ENCODE measurements at regions not wholly inside any gene's neighbourhood (a gene's known extent, or its start where the extent isn't known, plus 50 kb on each side); places are given as distances from the start of the nearest gene placed in this dataset.
"Not testable (repeated sequence)": the region's sequence is repeated elsewhere in the genome, so short reads cannot be mapped to it uniquely, and the experiment has no call there.

DNA sequence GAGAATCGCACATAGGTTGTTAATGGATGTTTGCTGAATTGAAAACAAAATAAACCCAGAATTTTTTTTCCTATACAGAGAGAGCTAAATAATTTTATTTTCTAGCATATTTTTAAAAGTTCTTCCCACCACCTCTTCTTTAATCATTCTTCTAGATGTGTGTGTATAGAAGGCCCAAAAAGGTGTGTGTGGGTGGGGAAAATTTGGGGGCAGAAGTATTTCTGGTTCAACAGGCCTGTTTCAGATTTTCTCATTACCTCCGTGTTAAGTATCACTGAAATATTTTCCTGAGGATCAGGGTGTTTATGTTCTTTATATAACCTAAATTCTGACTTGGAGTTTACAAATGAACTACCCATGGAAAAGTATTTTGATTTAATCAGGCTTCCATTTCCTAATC is 144.2 kb upstream of the ZNF804B start:
- no peak for DNase-seq (ENCODE audit: low read depth in 2 of 2)

DNA sequence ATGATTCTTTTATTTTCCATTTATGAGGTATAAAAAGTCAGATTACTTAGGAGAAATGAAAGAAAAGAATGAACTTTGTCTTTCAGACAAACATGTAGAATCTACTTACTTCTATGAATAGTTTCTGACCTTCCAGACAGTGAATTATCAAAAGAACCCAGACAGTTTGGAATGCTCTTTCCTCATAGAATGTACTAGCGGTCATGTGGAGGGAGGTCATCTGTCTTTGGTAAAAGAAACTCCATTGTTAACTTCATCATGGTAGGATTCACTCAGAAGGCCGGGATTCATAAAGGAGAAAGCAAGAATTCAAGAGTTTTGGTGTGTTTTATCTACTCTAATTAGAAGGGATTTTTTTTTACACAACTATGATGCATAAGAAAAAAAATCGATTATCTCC is 144.8 kb upstream of the ZNF804B start:
- DNase-seq (ENCODE audit: low read depth in 2 of 2): no peak

DNA sequence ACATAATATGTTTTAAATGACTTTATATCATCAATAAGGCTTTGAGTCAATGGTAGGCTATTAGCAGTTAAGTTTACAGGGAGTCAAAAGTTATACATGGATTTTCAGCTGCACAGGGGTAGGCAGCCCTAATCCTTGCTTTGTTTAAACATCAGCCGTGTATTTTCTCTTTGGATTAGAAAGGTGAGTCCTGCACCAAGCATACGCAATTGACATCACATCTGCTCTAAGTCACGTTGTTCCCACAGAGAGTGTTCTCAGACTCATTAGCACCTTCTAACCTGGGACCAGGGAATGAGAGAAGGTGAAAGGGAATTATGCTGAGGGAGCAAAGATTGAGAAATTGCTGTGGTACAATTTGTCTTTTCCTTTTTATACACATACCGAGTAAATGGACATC is 148.6 kb upstream of the ZNF804B start:
- no peak for DNase-seq (ENCODE audit: low read depth in 2 of 2)

DNA sequence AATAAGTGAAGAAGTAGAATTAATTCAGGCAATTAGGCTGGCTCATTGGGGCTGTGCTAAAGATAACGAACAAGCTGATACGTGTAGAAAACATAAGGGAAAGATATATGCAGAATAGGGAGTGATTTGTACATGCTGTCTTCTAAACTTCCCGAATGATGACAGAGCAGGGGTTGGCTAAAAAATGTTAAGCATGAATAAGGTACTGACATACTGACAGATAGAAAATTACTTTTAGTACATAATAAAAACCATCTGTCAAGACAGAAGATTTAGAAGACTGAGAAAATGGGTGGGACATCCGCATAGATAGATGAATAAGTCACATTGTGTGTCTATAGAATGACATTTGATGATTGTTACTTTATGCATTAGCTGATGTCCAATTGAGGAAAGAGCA is 158.8 kb upstream of the ZNF804B start:
- DNase-seq (ENCODE audit: low read depth in 2 of 2): no peak

GRCh38 chr7:88599528-88599927 is 160.0 kb upstream of the ZNF804B start:
- no peak for DNase-seq (ENCODE audit: low read depth in 2 of 2)

DNA sequence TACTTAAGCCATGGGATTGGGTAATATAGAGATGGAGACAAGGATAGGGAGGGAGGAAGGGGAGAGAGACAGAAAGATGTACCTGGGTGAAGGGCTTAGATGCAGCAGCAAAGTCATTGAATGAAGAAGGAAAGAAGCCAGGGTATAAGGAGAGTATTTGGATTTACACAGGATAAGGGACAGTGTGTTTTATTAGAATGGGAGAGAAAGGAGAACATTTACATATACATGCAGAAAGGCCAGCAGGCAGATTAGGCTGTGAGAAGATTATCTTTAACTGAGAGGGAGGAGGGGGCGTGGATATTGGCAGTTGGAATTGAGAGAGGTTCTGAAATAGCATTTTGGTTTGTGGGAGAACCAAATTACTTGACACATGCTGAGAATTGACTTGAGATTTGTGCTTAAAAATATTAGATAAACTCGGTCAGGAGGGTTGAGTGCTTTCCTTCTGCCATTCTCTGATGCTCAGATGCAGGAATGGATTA is 161.5 kb upstream of the ZNF804B start:
- no peak for DNase-seq (ENCODE audit: low read depth in 2 of 2)

DNA sequence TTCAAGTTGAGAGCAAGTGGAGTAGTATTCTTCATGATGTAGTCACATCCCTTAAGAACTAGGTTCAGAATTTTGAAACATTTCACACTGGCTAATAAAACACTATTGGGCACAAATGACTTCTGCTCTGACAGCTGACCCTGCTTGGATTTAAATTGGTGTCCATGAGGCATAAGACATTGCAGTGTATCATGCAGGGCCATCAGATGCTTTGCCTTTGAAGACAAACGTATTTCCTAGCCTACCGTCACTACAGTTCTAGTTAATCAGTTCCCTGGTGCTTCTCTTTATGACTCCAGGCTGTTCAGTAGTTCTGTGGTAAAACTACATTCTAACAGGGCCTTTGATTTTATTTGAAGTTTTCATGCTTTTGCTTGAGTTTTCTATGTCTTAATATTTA is 168.5 kb upstream of the ZNF804B start:
- DNase-seq (ENCODE audit: low read depth in 2 of 2): no peak

DNA sequence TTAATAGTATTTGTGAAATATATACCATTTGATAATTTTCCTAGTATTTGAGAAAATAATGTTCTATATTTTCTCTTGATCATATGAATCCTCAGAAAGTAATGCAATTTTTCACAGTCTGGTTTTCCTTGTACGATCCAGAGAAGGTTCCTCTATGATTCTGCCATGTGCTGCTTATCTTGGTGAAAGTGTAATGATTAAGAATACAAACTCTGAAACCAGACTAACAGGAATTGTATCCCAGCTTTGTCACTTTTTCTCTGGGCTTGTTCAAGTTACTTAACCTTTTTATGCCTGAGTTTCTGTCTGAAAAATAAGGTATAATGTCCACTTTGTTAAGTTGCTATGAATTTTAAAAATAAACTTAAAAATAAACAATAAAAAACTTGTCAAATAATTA is 169.6 kb upstream of the ZNF804B start:
- no peak for DNase-seq (ENCODE audit: low read depth in 2 of 2)

DNA sequence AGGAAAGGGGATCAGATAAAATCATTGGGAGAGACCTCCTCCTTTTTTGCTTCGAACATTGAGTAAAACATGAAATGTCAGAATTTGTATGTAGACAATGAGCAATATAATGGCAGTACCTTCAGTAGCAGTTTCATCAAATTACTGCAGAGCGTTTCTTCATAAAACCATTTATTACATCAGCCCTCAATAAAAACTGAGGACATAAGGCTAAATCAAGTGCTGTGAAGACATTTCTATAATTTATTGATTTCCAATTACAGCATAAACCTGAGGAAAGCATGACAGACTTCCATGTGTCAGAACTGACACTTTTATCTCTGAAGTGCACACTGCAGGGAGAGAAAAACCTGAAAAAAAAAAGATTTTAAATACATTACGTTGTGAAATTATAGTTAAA is 172.6 kb upstream of the ZNF804B start:
- DNase-seq (ENCODE audit: low read depth in 2 of 2): no peak

- no peak for DNase-seq (ENCODE audit: low read depth in 2 of 2)
Measured at GRCh38 chr7:88586219-88586618, 173.3 kb upstream of the ZNF804B start.

DNA sequence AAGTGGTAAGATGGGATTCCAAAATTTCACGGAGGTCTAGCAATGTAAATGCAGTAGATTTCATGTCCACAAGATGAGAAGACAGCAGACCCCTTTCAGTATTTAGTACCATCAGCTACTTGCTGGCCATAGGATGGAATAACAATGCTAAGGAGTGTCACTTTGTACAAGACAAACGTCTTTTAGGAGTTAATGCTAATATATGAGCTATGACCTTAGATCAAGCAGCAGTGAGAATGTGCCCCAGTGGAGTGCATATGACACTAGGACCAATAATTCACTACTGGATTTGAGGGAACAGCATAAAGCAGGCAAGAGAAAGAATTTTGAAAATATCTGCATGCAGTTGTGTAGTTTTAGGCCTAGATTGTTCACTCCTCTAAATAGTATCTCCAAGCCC is 182.8 kb upstream of the ZNF804B start:
- no peak for DNase-seq (ENCODE audit: low read depth in 2 of 2)

DNA sequence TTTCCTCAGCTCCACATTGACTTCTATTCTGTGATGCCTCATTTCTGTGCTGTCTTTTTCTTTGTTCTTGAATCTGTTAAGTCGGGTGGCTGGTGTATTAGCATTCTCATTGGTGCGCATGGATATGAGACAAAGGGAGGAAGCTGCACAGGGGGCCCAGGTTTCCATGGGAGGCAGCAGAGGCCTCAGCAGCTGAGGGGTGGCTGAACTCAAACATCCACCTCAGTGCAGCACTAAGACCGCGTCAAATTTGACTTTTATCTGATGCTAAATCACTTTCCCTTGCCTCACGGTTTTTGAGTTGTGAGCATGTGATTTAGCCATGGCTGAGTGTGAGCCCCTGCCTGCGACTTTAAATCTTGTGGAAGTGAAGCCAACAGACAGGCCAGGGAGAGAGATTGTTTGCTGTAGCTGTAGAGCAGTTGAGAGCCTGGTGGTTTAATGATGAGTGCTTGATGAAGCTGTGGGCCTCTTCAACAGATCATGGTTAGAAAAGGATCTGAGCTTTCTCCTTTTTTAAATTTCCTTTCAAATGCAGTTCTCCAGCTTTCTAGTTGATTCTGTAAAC is 193.3 kb upstream of the ZNF804B start:
- no peak for DNase-seq (ENCODE audit: low read depth in 2 of 2)

DNA sequence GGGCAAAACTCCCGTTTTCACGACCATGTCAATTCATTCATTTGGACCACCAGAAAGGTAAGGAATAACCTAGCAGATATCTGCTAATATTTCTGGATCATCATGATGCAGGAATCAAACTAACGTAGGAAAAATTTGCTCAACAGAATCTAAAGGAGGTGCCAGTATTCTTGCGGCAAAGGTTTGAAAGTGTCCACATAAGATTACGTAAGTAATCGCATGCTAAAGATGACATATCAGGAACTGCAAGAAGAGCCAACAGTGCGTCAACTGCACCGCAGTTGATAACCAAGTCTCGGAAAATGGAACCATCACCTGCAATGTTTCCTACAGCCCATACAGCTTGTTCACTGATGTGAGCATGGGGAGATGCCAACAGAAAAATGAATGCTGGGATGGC is 194.1 kb upstream of the ZNF804B start:
- DNase-seq (ENCODE audit: low read depth in 2 of 2): no peak

- not testable (repeated sequence) for DNase-seq (ENCODE audit: low read depth in 2 of 2)
Measured at GRCh38 chr7:88556441-88556840, 203.1 kb upstream of the ZNF804B start.

DNA sequence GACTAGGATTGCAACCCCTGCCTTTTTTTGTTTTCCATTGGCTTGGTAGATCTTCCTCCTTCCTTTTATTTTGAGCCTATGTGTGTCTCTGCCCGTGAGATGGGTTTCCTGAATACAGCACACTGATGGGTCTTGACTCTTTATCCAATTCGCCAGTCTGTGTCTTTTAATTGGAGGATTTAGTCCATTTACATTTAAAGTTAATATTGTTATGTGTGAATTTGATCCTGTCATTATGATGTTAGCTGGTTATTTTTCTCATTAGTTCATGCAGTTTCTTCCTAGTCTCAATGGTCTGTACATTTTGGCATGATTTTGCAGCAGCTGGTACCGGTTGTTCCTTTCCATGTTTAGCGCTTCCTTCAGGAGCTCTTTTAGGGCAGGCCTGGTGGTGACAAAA is 204.7 kb upstream of the ZNF804B start:
- DNase-seq (ENCODE audit: low read depth in 2 of 2): not testable (repeated sequence)

GRCh38 chr7:88548399-88548798 is 211.1 kb upstream of the ZNF804B start:
- DNase-seq (ENCODE audit: low read depth in 2 of 2): no peak

DNA sequence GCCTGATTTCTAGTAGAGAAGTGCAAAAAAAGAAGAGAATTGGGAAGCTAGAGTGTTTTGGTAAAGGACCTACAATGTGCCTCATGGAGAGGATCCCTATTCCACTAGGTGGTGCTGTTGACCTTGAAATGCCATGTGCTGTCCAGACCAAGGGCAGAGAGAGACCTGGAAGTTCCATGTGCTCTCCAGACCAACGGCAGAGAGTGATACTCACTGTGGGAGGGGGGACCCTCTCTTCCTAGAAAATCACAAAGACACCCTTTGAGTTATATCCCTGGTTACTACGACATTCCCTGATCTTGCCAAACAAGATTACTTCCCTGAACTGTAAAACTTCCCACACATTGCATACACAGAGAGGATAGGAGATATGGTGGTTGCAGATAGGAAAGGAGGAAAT is 212.7 kb upstream of the ZNF804B start:
- peak in 1 of 2 donors; percentile 4 for DNase-seq (ENCODE audit: low read depth in 2 of 2)

GRCh38 chr7:88545663-88546062 is 213.8 kb upstream of the ZNF804B start:
- DNase-seq (ENCODE audit: low read depth in 2 of 2): no peak

DNA sequence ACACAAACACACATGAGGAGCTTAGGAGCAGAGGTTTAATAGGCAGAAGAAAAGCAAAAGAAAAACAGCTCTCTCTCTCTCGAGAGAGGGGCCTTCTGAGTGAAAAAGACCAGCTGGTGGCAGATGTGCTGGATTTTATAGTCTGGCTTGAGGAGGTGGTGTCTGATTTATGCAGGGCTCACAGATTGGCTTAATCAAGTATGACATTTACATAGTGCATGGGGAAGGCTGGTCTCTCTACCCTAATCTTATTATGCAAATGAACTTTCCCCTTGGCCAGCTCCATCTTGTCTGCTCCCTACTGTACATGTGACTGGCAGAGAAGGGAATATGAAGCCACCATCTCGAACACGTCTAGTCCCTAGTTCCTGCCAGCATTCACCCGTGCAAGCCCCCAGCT is 219.5 kb upstream of the ZNF804B start:
- no peak for DNase-seq (ENCODE audit: low read depth in 2 of 2)

DNA sequence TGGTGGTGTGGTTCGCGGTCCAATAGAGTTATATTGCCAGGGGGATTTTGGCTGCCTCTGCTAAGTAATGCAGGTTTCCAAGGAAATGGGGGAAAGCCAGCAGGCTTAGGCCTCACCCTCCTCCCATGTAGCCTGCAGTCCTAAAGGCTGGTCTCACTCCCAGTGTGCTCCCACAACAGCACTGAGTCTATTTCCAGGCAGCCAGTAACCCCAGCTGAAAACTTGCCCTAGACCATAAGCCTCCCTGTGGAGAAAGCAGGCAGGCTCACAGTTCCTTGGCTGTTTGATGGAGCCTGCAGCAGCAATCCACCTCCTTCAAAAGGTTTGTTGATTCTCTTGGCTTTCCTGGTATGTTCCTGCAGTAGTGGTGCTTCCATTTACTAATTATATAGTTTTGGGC is 220.0 kb upstream of the ZNF804B start:
- DNase-seq (ENCODE audit: low read depth in 2 of 2): no peak

GRCh38 chr7:88523645-88524044 is 217.0 kb upstream of the STEAP4 start:
- DNase-seq (ENCODE audit: low read depth in 2 of 2): no peak

DNA sequence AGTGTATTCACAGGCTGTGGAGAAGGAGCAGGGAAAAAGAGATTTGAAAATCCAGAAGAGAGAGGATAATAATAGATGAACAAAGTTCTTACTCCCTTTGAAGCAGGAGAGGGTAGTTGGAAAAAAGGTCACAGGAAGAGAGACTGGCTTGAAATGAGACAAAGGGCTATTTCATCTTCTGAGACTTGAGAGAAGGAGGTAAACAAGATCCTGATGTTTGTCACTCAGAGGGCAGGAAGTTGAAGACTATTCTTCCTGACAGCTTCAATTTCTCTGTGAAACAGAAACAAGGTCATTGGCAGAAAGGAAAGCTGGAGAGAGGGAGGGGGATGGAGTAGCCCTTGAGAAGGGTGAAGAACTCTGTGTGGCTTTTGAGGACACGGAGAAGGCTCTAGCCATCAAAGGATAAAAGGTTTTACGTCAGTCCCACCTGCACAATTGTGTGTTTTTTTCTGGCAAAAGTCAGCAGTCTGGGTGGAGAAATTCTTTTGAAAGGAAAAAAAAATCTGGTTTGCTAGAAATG is 216.1 kb upstream of the STEAP4 start:
- no peak for DNase-seq (ENCODE audit: low read depth in 2 of 2)

- DNase-seq (ENCODE audit: low read depth in 2 of 2): no peak
Measured at GRCh38 chr7:88516429-88516828, 209.7 kb upstream of the STEAP4 start.

DNA sequence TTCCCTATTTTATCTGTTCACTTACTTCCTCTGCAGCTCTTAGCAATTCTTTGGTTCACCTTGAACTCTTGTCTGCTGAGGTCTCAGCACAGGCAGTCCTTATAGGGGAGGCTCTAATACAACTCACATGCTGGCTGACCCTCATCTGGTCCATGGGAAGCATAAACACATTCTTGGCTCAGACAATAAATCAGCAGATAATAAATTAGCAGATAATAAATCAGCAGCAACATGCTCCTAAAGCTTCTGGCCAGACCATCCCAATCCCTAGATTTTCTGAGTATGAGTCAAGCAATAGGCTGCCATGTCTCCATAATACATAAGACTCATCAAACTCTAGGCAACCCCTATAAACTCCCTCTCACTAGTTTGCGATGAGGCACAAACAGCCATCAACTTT is 208.6 kb upstream of the STEAP4 start:
- DNase-seq (ENCODE audit: low read depth in 2 of 2): no peak
